NCI-H1105 (cell line): ENCODE measurements at regions not wholly inside any gene's neighbourhood (a gene's known extent, or its start where the extent isn't known, plus 50 kb on each side); places are given as distances from the start of the nearest gene placed in this dataset.
"Not testable (repeated sequence)": the region's sequence is repeated elsewhere in the genome, so short reads cannot be mapped to it uniquely, and the experiment has no call there.

Experiments used
- DNase-seq: peaks from one replicate; lab custom pipeline; 2025; lab: John Stamatoyannopoulos, UW

DNA sequence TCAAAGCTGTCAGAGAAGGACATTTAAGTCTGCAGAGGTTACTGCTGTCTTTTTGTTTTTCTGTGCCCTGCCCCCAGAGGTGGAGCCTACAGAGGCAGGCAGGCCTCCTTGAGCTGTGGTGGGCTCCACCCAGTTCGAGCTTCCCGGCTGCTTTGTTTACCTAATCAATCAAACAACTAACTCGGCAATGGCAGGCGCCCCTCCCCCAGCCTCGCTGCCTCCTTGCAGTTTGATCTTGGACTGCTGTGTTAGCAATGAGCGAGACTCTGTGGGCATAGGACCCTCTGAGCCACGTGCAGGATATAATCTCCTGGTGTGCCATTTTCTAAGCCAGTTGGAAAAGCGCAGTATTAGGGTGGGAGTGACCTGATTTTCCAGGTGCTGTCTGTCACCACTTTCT, 201.8 kb upstream of the ETAA1 start:
- DNase-seq: not testable (repeated sequence)

DNA sequence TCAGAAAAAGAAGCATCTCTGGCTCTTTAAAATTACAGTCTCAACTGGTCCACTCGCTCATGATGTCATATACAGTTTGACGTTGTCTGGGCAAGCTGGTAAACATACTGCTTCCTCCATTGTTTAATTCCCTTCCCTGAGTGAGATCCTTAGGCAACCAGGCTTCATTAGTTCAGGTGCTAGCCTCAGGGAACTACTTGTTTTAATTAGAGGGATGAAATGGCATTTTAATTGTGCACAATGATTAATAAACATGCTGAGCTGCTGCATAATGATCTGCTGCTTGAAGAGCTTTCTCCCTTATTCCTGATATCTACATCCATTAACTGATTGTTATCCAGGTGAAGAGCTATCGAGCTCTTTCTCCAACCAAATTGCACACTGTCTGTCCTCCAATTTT, 195.6 kb upstream of the ETAA1 start:
- DNase-seq: peak; percentile 63

DNA sequence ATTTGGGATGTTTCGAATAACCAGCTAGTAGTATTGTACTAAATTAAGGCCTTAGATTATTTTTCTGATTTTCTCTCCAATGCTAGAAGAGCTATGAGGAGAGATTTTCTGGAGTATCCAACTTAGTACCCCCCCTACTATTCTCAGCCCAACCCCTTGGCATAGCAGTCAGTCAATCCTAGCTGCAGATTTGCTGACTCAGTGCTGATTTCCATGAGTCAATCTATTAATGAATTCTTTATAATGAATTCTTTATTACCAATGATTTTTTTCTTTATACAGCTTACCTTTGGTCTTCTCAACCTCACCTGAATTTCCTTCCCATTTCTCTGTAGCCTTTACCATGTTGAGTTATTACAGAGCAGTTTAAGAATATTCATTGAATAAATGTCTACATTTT, 192.8 kb upstream of the ETAA1 start:
- no peak for DNase-seq

DNA sequence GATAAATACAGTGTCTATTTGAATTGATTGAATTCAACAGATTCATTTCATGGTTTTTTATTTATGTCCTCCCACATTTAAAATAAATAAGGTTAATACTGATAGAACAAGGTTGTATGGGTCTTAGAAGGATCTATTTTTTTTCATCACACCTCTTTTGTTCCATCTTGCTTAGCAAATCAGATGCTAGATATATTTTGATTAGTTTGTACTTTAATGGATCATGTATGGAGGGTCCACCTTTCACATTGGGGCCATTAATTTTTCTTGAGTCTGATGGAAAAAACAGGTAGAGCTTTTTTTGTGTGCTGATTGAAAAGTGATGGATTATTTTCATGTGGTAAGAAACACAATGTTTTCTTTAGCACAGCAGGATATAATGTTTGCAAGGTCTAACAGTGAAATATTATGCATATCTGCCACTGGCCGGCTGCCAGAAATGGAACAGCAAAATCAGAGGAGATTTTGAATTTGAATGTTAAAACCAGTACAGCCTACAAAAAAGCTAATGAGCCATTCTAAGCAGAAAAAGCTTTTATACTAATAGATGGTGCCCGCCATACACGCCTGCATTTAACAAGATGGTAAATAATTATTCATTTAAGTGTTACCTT, 188.1 kb upstream of the ETAA1 start:
- no peak for DNase-seq

GRCh38 chr2:67210430-67210829, 186.7 kb upstream of the ETAA1 start:
- no peak for DNase-seq

GRCh38 chr2:67212203-67212602, 184.9 kb upstream of the ETAA1 start:
- no peak for DNase-seq

GRCh38 chr2:67213270-67213670, 183.9 kb upstream of the ETAA1 start:
- DNase-seq: no peak

GRCh38 chr2:67213677-67214402, 183.3 kb upstream of the ETAA1 start:
- DNase-seq: no peak

GRCh38 chr2:67214585-67215185, 182.4 kb upstream of the ETAA1 start:
- no peak for DNase-seq

DNA sequence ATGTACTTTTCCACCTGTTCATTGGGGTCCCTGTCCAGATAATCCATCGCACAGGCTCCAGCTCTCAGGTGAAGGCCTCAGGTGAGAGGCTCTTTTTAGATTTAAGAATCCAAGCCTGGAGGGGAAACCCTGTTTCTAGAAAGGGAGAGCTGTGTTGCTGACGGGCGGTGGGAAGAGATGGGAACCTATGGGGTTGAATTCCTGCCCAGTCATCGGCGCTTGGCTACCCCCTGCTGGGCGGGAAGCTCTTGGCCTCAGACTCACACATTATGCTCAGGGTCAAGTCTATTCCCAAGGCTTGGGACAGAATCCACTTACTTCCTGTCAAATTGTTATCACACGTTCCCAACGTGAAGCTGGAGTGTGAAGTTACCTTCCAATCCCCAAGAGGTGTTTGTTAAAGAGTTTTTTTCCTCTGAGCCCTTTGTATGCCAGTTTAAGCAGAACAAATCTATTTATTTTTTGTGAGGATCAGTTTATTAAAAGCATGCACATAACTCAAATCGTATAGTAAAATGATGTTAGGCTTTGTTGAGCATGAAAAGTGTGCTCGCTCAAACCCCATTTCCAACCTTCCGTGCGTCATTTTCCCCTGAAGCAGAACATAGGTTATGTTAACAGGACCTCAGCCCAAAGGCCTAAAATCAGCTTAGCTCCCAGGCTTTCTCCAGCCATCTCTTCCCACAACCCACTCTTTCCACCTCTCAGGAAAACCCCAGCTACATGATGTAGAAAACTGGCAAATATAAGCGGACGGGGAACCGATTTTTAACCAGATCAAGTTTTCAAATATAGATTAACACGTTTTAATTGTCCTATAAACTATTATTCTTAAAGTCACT, 181.7 kb upstream of the ETAA1 start:
- no peak for DNase-seq

GRCh38 chr2:67216103-67216502, 181.0 kb upstream of the ETAA1 start:
- no peak for DNase-seq

DNA sequence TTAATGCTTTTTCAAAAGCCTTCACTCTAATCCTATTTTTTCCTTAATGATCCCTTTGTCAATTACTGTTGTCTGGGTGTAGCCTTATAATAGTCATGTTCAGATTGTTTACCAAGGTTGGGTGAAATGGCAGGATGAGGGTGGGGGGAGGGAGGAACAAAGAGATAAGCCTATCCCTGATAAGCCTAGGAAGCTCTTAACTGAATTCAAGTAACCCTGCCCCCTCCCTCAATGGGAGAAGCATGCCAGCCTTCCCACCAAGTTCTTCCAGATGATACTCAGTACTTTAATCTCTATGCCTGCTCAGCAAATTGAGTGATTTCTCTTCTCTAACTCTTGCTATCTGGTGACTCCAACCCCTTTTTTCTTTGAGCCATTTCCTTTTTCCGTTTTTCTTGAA, 180.3 kb upstream of the ETAA1 start:
- no peak for DNase-seq

- no peak for DNase-seq
These were observed 179.7 kb upstream of the ETAA1 start for GRCh38 chr2:67217398-67217797.

DNA sequence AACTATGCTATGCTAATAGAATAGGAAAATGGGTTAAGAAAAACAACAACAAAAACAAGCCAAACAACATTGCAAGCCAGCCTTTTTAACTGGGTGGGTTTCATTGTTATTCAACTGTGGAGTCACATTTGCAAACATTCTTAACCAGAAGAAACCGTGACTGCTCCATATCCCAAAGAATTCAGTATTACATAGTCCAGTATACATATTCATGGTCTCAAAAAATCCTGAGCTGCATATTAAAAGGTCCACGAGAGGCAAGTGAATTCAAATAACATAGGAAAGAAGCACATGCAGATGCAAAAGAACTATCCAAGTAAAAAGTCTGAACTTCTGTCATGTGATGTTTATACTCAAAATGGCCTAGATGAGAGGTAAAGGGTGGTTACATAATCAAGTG, 179.1 kb upstream of the ETAA1 start:
- no peak for DNase-seq

GRCh38 chr2:67219651-67220050, 177.5 kb upstream of the ETAA1 start:
- no peak for DNase-seq

- DNase-seq: no peak
These were observed 175.9 kb upstream of the ETAA1 start for GRCh38 chr2:67221266-67221665.

GRCh38 chr2:67225287-67225973, 171.7 kb upstream of the ETAA1 start:
- DNase-seq: no peak

DNA sequence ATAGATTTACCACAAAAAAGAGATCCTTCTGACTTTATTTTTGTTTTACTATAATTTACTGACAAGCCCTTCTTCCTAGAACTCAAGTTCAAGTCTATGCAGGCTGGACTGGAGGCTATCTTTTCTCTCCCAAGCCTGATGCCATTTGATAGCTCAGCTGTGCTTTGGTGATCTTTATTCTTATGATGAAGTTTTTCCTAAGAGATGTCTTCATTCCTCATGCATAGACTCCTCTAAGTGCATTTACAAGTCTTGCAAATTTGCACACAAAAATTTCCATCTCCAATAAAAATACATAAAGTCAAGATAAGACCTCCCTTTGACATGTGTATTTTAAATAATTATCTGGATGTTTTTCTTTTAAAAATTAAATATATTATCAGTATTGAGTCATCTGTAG, 167.4 kb upstream of the ETAA1 start:
- DNase-seq: no peak

- DNase-seq: no peak
These were observed 164.2 kb upstream of the ETAA1 start for GRCh38 chr2:67232936-67233335.

GRCh38 chr2:67234440-67234839, 162.7 kb upstream of the ETAA1 start:
- no peak for DNase-seq

DNA sequence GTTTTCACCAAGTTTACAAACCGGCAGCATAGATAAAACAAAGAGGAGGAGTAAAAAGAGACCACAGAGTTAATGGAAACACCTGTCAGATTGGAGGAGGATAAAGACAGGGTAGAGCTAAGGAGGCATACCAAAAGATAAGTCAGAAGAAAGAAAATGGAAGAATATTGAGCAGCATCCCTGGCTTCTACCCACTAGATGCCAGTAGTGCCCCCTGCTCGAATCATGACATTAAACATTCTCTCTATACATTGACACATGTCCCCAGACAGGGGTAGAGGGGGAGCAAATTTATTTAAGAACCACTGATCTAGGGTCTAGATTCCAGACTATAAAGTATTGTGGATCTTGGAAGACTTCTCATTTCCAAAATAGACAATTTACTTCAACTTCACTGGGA, 159.8 kb upstream of the ETAA1 start:
- no peak for DNase-seq

GRCh38 chr2:67240507-67240906, 156.6 kb upstream of the ETAA1 start:
- no peak for DNase-seq
